NCI-H146 treated with DMSO at 0.1 percent for 48 hours (cell line): ENCODE measurements at regions not wholly inside any gene's neighbourhood (a gene's known extent, or its start where the extent isn't known, plus 50 kb on each side); places are given as distances from the start of the nearest gene placed in this dataset.
"Not testable (repeated sequence)": the region's sequence is repeated elsewhere in the genome, so short reads cannot be mapped to it uniquely, and the experiment has no call there.

Source experiments
- DNase-seq: peaks from one replicate; lab custom pipeline; 2025; ENCODE audit not compliant: unreplicated experiment; lab: John Stamatoyannopoulos, UW

- no peak for DNase-seq
These were observed 997.2 kb downstream of the DIPK2A start for GRCh38 chr3:144968750-144969350.

GRCh38 chr3:144984481-144984880 is 1012.9 kb downstream of the DIPK2A start:
- not testable (repeated sequence) for DNase-seq

- DNase-seq: no peak
These were observed 1018.2 kb downstream of the DIPK2A start for GRCh38 chr3:144989807-144990206.

- DNase-seq: no peak
These were observed 1024.2 kb downstream of the DIPK2A start for GRCh38 chr3:144995856-144996255.

GRCh38 chr3:145005427-145005826 is 1033.8 kb downstream of the DIPK2A start:
- no peak for DNase-seq

- no peak for DNase-seq
These were observed 1034.6 kb downstream of the DIPK2A start for GRCh38 chr3:145006271-145006670.

- DNase-seq: no peak
These were observed 1042.3 kb downstream of the DIPK2A start for GRCh38 chr3:145013931-145014330.

GRCh38 chr3:145015253-145015652 is 1043.6 kb downstream of the DIPK2A start:
- DNase-seq: no peak

- DNase-seq: no peak
These were observed 1046.3 kb downstream of the DIPK2A start for GRCh38 chr3:145017959-145018358.

GRCh38 chr3:145022447-145022846 is 1050.8 kb downstream of the DIPK2A start:
- no peak for DNase-seq

- no peak for DNase-seq
These were observed 1053.1 kb downstream of the DIPK2A start for GRCh38 chr3:145024700-145025099.

- DNase-seq: not testable (repeated sequence)
These were observed 1055.6 kb downstream of the DIPK2A start for GRCh38 chr3:145027186-145027585.

GRCh38 chr3:145032791-145033190 is 1061.2 kb downstream of the DIPK2A start:
- no peak for DNase-seq

GRCh38 chr3:145035682-145036081 is 1064.1 kb downstream of the DIPK2A start:
- no peak for DNase-seq

- not testable (repeated sequence) for DNase-seq
These were observed 1082.4 kb downstream of the DIPK2A start for GRCh38 chr3:145054055-145054454.

GRCh38 chr3:145055375-145056076 is 1083.9 kb downstream of the DIPK2A start:
- DNase-seq: no peak

GRCh38 chr3:145058483-145058882 is 1086.9 kb downstream of the DIPK2A start:
- DNase-seq: no peak

GRCh38 chr3:145063616-145064015 is 1092.0 kb downstream of the DIPK2A start:
- DNase-seq: no peak

GRCh38 chr3:145070795-145071194 is 1090.2 kb downstream of the PLOD2 start:
- no peak for DNase-seq

- no peak for DNase-seq
These were observed 1081.5 kb downstream of the PLOD2 start for GRCh38 chr3:145079436-145079835.

- no peak for DNase-seq
These were observed 1073.9 kb downstream of the PLOD2 start for GRCh38 chr3:145087038-145087437.

- DNase-seq: no peak
These were observed 1072.1 kb downstream of the PLOD2 start for GRCh38 chr3:145088917-145089316.

- no peak for DNase-seq
These were observed 1071.6 kb downstream of the PLOD2 start for GRCh38 chr3:145089337-145089736.
